IPS-NIHi7 (cell line): ENCODE measurements at regions not wholly inside any gene's neighbourhood (a gene's known extent, or its start where the extent isn't known, plus 50 kb on each side); places are given as distances from the start of the nearest gene placed in this dataset.
A peak's percentile ranks its signal among the peaks of the same experiment; 100 is the strongest.
"Not testable (repeated sequence)": the region's sequence is repeated elsewhere in the genome, so short reads cannot be mapped to it uniquely, and the experiment has no call there.

Source experiments
- DNase-seq: peaks from one replicate; pipeline ENCODE4 v3.0.0; 2012; ENCODE audit warnings: mixed read lengths; ENCODE audit errors: extremely low spot score

DNA sequence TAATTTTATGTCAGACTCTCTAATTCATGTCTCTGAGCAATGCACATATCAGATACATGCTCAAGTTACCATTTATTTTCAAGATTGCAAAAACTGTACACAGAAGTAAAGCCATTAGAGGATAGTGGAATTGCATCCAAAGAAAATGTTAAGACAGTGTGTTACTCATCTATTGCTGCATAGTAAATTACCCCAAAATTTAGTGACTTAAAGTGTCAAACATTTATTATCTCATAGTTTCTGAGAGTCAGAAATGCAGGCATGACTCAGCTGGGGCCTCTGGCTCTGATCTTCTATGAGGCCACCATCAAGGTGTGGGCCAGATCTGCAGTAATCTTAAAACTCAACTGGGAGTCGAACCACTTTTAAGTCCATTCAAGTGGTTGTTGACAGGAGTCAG lies 275.2 kb downstream of the QDPR start:
- DNase-seq = no peak

DNA sequence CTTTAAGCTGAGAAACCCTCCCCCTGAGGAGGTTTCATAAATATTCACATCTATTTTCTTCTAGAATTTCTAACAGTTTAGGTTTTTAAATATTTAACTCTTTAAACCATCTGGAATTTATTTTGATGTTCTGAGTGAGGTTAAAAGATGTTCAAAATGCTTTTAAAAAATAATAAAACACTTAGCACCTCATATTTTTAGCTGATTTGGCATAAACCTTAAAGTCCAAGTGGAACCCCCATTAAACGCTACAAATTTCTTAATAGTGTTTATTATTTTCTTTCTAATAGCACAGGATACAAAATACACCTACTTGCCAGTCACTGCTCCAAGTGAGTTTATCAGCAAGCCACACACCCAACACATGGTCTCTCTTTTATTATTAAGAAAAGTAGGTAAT lies 277.2 kb downstream of the QDPR start:
- DNase-seq = no peak

GRCh38 chr4:17232566-17233253 lies 279.2 kb downstream of the QDPR start:
- DNase-seq = no peak

DNA sequence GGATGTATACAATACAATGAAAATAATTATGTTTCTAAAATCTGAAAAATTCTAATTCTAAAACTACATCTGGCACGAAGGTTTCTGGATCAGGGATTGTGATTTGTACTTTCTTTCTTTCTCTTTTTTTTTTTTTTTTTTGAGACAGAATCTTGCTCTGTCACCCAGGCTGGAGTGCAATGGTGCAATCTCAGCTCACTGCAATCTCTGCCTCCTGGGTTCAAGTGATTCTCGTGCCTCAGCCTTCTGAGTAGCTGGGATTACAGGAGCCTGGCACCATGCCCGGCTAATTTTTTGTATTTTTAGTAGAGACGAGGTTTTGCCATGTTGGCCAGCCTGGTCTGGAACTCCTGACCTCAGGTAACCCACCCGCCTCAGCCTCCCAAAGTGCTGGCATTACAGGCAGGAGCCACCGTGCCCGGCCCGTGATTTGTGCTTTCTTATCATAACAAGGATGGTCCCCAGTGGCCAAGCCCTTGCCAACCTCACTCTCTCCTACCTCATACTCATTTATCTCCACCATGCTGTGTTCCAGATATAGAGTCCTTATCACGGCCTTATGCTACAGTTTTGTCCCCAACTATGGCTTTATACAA lies 279.9 kb downstream of the QDPR start:
- DNase-seq = not testable (repeated sequence)

DNA sequence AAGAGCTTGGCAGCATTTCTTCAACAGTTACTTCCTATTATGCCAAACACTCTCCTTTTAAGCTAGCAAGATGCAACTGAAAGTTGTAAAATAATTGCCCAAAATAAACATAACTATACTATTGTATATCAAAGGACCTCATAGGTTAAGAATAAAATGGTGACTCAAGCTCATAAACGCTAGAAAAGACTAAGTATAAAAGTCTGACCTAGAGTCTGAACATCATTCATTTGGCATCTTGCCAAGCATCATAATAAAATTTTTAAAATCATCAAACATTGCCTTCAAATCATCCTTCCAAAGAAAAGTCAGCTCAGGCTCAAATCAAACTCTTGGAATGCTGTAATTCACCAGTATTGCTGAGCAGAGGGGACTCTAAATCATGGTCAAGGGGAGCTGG lies 281.2 kb downstream of the QDPR start:
- DNase-seq = no peak

GRCh38 chr4:17220816-17221215 lies 291.1 kb downstream of the QDPR start:
- no peak for DNase-seq

DNA sequence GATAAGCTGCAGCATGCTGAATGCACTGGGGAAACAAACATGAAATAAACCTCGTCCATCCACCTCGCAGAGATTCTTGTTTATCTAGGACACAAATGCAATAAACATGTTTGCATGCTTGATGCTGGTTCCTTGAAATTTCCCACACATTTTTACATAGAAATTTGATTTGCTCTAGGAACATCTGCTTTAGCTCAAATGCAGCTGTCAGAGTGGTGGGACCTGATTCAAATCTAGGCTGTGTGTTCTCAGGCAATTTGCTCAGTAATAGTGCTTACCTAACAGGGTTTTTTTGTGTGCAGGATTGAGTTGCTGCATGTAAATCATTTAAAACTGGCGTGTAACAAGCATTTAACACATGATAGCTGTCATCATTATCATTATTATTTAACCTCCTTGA lies 293.1 kb downstream of the QDPR start:
- DNase-seq = no peak

DNA sequence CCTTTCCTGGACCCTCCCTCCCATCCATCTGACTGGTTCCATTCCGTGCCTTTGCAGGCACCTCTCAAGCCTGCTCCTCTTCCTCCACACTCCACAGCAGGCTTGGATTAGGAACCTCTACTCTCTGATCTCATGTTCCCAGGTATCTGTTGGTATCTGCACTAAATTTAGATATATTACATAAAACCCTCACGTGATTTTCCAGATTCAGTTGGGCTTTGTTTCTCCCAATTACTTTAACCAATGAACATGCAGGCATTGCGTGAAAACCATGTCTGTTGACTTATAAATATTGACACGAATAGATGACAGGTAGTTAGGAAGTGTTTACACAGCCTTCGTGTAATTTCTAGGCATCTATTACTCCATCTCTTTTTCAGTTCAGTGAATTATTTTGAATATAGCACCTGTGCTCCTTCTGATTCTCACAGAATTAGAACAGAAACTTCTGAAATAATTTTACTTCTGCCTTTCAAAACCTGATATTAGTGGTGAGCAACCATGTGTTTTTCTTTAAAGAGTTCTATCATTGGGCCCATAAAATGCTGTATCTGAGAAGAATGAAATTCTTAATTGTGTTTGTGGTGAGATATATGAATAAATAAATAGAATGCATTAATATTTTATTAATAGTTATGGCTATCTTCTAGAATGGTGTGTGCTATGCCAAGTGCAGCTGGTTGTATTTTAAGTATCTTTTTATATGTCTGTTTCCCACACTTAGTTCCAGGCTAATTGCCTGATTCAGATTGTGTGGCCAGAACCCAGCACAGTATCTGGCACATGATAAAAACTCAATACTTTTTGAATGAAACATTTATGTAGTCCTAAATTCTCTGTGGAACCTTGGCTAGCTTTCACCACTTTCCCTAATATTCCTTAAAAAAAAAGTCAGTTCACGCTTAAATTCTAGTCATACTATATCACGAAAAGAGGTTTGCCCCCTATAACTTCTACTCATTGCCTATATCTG lies 304.8 kb downstream of the QDPR start:
- DNase-seq = no peak

DNA sequence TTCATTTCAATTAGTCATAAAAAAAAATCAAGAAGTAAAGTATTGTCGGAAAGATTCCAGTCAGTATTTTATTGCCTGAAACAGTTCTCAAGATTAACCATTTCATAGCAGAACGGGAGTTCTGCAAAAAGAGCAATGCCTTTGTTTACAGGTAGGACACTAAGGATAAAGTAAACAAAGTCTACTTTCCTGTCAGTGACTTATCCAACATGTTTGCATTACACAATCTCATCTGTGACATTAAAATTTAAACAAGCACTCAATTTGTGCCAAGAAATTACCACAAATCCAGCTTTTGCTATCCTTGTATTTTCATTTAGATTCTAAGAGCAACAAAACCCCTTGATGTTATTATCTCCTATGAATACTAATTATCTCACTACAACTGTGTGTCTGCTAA lies 306.5 kb upstream of the LDB2 start:
- no peak for DNase-seq

GRCh38 chr4:17203797-17204196 lies 305.4 kb upstream of the LDB2 start:
- DNase-seq = no peak

DNA sequence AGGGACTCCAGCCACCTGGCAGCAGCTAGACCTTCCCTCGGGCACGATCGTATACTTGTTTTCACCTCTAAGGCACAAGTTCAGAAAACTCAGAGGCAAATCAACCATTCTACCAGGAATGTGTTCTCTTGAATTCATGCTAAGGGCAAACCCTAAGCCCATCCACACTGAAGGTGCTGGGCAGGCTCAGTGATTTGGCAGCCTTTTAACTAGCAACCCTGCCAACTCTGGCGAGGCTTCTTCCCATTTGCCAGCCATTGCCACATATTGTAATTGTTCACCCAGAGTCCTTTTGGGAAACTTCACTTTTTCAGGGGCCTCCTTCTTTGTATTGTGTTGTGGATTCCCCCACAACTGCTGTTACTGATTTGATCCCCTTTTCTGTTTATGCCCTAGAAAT lies 298.6 kb upstream of the LDB2 start:
- DNase-seq = no peak

- DNase-seq = no peak
Observed at GRCh38 chr4:17195461-17196275, 297.2 kb upstream of the LDB2 start.

- DNase-seq = no peak
Observed at GRCh38 chr4:17194586-17194985, 296.1 kb upstream of the LDB2 start.

GRCh38 chr4:17189759-17190158 lies 291.3 kb upstream of the LDB2 start:
- no peak for DNase-seq

- no peak for DNase-seq
Observed at GRCh38 chr4:17189401-17189720, 290.9 kb upstream of the LDB2 start.

GRCh38 chr4:17188547-17189400 lies 290.3 kb upstream of the LDB2 start:
- no peak for DNase-seq

- no peak for DNase-seq
Observed at GRCh38 chr4:17188125-17188524, 289.7 kb upstream of the LDB2 start.

DNA sequence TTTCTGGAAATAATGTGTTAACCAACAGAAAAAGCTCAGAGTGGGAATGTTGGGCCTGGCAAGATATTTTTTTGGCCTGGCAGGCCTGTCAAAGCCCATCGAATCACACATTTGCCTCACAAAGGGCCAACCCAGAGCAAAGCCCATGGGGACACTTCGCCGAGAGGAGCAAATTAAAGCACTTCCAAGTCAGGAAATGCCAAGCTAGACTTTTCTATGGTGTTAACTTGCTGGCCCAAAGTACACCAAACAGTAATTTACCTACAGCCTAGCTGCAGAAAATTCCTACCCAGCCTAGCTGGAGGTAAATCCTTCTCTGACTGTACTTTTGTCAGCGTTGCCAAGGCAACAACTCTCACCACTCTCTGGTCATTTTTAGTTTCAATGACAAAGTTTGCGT lies 288.6 kb upstream of the LDB2 start:
- peak; percentile 17 for DNase-seq

DNA sequence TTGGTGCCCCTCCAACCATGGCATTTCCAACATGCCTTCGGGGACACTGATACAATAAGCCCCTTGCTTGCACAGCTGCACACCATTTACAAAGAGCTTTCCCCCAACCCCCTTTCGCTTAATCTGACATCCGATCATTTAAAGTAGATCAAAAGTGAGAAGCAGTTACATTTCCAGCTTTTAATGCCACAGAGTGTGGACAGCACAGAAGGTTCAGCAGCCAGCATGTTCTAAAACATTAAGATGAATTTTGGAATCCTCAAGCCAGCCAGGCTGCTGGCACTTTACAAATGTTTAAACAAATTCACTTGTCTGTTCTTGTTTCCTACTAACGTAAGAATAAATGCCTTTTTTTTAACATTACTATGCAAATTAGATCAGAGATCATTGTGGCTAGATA lies 284.4 kb upstream of the LDB2 start:
- DNase-seq = no peak

GRCh38 chr4:17174751-17175150 lies 276.3 kb upstream of the LDB2 start:
- DNase-seq = no peak

- peak; percentile 59 for DNase-seq
Observed at GRCh38 chr4:17173300-17173699, 274.9 kb upstream of the LDB2 start.
